Prostate gland (tissue), 2 donors: ENCODE measurements at regions not wholly inside any gene's neighbourhood (a gene's known extent, or its start where the extent isn't known, plus 50 kb on each side); places are given as distances from the start of the nearest gene placed in this dataset.

ENCODE experiments used
- CTCF ChIP-seq, 4 experiments: fragments of 200-600 bp in 2 of 4; fragments of 450-650 bp in 2 of 4; sonication (generic) in 2 of 4; IDR thresholded peaks; 1 replicate in 3 of 4; 2 replicates in 1 of 4; pipeline ENCODE4 v1.5.1; 2016 to 2019; ENCODE audit warnings: antibody characterized with exemption in 4 of 4, mild to moderate bottlenecking in 2 of 4, moderate library complexity in 2 of 4
- POLR2A ChIP-seq: fragments of 450-650 bp; IDR thresholded peaks from one replicate; pipeline ENCODE4 v1.6.1; 2016; ENCODE audit warnings: antibody characterized with exemption, mild to moderate bottlenecking

GRCh38 chr18:2191180-2191790, 380.0 kb downstream of the METTL4 start:
- TF ChIP-seq POLR2A (no peak), CTCF (IDR thresholded peaks at IDR 0.05) (no peak)
